Esophagus muscularis mucosa (tissue), 4 donors: ENCODE measurements at regions not wholly inside any gene's neighbourhood (a gene's known extent, or its start where the extent isn't known, plus 50 kb on each side); places are given as distances from the start of the nearest gene placed in this dataset.

ENCODE experiments used
- DNase-seq: peaks from one replicate; pipeline ENCODE4 v3.0.0-alpha.2; 2017; ENCODE audit errors: extremely low spot score
- H3K27ac ChIP-seq, 4 donors: fragments of 200-600 bp; sonication (generic); replicated peaks in 1 of 4; 1 replicate in 3 of 4; 2 replicates in 1 of 4; pipeline ENCODE4 v1.5.1; 2016 to 2019; ENCODE audit warnings: mild to moderate bottlenecking in 1 of 4
- H3K27me3 ChIP-seq, 4 donors: fragments of 200-600 bp; sonication (generic); one replicate each; pipeline versions ENCODE4 v1.5.1 to v1.6.0; 2016 to 2019
- H3K36me3 ChIP-seq, 4 donors: fragments of 200-600 bp; sonication (generic); one replicate each; pipeline ENCODE4 v1.5.1; 2016 to 2019
- H3K4me1 ChIP-seq, 4 donors: fragments of 200-600 bp; sonication (generic); one replicate each; pipeline ENCODE4 v1.5.1; 2016 to 2019
- H3K4me3 ChIP-seq, 4 donors: fragments of 200-600 bp; sonication (generic); 1 replicate in 2 of 4; 2 replicates in 2 of 4; pipeline ENCODE4 v1.5.1; 2016 to 2019; ENCODE audit warnings: mild to moderate bottlenecking in 4 of 4, moderate library complexity in 1 of 4
- H3K9me3 ChIP-seq, 4 donors: fragments of 200-600 bp; sonication (generic); 1 replicate in 3 of 4; 2 replicates in 1 of 4; pipeline ENCODE4 v1.5.1; 2016 to 2019
- EP300 ChIP-seq: sonication (generic); formaldehyde crosslinking; IDR thresholded peaks from one replicate; pipeline ENCODE4 v1.6.1; 2017; ENCODE audit warnings: antibody characterized with exemption
- POLR2A ChIP-seq: fragments of 450-650 bp; IDR thresholded peaks from one replicate; pipeline ENCODE4 v1.6.1; 2017; ENCODE audit warnings: antibody characterized with exemption, moderate library complexity, mild to moderate bottlenecking, low read depth
- POLR2AphosphoS5 ChIP-seq, 2 donors: sonication (generic); formaldehyde crosslinking; IDR thresholded peaks; one replicate each; pipeline ENCODE4 v1.6.1; 2017; ENCODE audit warnings: antibody characterized with exemption in 2 of 2
- WGBS: methylation state at CpG from one replicate; pipeline ENCODE4 v1.1.5; 2018; 5-methylcytosine and 5-hydroxymethylcytosine counted together
- intact Hi-C: fragments of 100-400 bp; cut with DNase I; formaldehyde crosslinking; loops from one replicate; pipeline ENCODE4 v1.15.1; 2023
- TF ChIP-seq, protein P1 (sequence below), 3 experiments: fragments of 200-600 bp in 2 of 3; fragments of 450-650 bp in 1 of 3; sonication (generic) in 2 of 3; IDR thresholded peaks; one replicate each; pipeline ENCODE4 v1.5.1; 2017 to 2019; ENCODE audit warnings: antibody characterized with exemption in 3 of 3, mild to moderate bottlenecking in 2 of 3, moderate library complexity in 1 of 3

DNA sequence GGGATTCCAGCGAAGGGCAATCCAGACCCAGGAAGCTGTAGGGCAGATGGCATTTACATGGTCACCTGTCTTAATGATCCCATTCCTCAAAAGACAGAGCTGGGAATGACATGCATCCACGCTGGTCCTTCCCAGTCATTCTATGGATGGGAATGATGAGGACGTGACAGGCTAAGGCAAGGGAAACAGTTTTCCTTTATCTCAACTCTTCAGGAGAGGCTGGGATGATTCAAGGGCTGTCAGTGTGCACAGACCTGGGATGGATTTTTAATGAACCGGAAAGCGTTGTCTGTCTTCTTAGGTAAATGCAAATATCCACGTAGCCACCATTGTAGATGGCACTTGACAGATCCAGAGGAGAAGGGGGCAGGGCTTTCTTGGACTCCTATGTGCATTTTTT, 483.2 kb upstream of the EEF2KMT start:
- intact Hi-C loops = no loop called here
- no peaks in the 10 kb centered on the region for H3K36me3 ChIP-seq
- TF ChIP-seq, protein P1, sequence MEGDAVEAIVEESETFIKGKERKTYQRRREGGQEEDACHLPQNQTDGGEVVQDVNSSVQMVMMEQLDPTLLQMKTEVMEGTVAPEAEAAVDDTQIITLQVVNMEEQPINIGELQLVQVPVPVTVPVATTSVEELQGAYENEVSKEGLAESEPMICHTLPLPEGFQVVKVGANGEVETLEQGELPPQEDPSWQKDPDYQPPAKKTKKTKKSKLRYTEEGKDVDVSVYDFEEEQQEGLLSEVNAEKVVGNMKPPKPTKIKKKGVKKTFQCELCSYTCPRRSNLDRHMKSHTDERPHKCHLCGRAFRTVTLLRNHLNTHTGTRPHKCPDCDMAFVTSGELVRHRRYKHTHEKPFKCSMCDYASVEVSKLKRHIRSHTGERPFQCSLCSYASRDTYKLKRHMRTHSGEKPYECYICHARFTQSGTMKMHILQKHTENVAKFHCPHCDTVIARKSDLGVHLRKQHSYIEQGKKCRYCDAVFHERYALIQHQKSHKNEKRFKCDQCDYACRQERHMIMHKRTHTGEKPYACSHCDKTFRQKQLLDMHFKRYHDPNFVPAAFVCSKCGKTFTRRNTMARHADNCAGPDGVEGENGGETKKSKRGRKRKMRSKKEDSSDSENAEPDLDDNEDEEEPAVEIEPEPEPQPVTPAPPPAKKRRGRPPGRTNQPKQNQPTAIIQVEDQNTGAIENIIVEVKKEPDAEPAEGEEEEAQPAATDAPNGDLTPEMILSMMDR (IDR thresholded peaks at IDR 0.05) = no peak
- TF ChIP-seq EP300 (no peak), POLR2A (no peak), POLR2AphosphoS5 (IDR thresholded peaks at IDR 0.05) (no peak)

GRCh38 chr16:5580296-5580695, 482.7 kb upstream of the EEF2KMT start:
- H3K27me3 ChIP-seq = peaks cover 0 to 16% (median 0%) of the 10 kb centered on the region in 4 donors
- intact Hi-C loops = no loop called here
- H3K27ac ChIP-seq = no peak overlapping the region
- no peaks in the 10 kb centered on the region for H3K36me3 ChIP-seq
- 75% methylated on average over 8 of the region's 8 CpGs for WGBS
- H3K4me3 ChIP-seq = no peak overlapping the region
- DNase-seq = no peak
- no peaks in the 10 kb centered on the region for H3K4me1 ChIP-seq
- H3K9me3 ChIP-seq = no peaks in the 10 kb centered on the region
- TF ChIP-seq POLR2A (no peak), POLR2AphosphoS5 (IDR thresholded peaks at IDR 0.05) (no peak), EP300 (no peak)
- TF ChIP-seq, protein P1 (IDR thresholded peaks at IDR 0.05) = no peak

More for the DNA sequence above, 483.2 kb upstream of the EEF2KMT start:
- H3K9me3 ChIP-seq = no peaks in the 10 kb centered on the region
- 83% methylated on average over 3 of the region's 6 CpGs for WGBS
- H3K4me3 ChIP-seq = no peak overlapping the region
- no peak for DNase-seq
- H3K4me1 ChIP-seq = no peaks in the 10 kb centered on the region
- peaks cover 0 to 16% (median 0%) of the 10 kb centered on the region in 4 donors for H3K27me3 ChIP-seq
- H3K27ac ChIP-seq = no peak overlapping the region

DNA sequence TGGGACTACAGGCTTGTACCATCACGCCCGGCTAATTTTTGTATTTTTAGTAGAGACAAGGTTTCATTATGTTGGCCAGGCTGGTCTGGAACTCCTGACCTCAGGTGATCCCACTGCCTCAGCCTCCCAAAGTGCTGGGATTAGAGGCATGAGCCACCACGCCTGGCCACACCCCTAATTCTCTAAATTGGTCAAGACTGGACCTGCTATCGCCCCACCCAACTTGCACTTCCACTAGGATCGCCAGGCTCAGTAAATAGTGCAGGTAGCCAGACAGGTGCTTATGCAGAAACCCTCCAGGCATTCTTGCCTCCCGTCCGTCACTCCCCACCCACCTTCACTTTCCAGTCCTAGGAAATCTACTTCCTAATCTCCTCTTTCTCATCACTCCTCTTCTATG, 481.4 kb upstream of the EEF2KMT start:
- Histone ChIP-seq H3K27ac (no peak overlapping the region), H3K36me3 (no peaks in the 10 kb centered on the region), H3K9me3 (no peaks in the 10 kb centered on the region), H3K27me3 (peaks cover 0 to 16% (median 0%) of the 10 kb centered on the region in 4 donors), H3K4me1 (no peaks in the 10 kb centered on the region), H3K4me3 (no peak overlapping the region)
- TF ChIP-seq POLR2AphosphoS5 (IDR thresholded peaks at IDR 0.05) (no peak), POLR2A (no peak), EP300 (no peak)
- TF ChIP-seq, protein P1 (IDR thresholded peaks at IDR 0.05) = no peak
- DNase-seq = no peak
- intact Hi-C loops = no loop called here
- 79% methylated on average over 7 of the region's 7 CpGs for WGBS

DNA sequence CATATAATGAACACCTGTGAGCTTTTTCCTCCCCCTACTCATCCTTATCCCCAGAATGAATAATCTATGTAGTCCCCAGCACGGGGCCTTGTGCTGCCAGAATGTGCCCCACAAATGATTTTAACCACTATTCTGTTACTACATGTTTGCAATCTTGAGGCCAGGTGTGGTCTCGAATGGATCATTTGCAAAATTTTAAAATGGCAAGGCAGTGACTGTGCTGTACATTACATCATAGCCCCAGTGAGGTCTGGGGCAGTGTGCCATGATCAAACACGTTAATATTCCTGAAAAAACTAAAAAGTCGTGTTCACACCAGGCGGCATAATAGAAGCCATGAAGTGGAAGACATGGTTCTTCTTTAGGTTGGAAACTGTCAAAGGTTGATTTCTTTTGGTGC, 479.9 kb upstream of the EEF2KMT start:
- no peak overlapping the region for H3K4me3 ChIP-seq
- no peaks in the 10 kb centered on the region for H3K4me1 ChIP-seq
- TF ChIP-seq, protein P1 (IDR thresholded peaks at IDR 0.05) = no peak
- TF ChIP-seq POLR2A = no peak
- TF ChIP-seq EP300 = no peak
- TF ChIP-seq POLR2AphosphoS5 (IDR thresholded peaks at IDR 0.05) = no peak
- H3K27me3 ChIP-seq = peaks cover 0 to 16% (median 0%) of the 10 kb centered on the region in 4 donors
- 67% methylated on average over 5 of the region's 5 CpGs for WGBS
- no peak for DNase-seq
- H3K36me3 ChIP-seq = no peaks in the 10 kb centered on the region
- intact Hi-C loops = no loop called here
- no peak overlapping the region for H3K27ac ChIP-seq
- H3K9me3 ChIP-seq = no peaks in the 10 kb centered on the region

DNA sequence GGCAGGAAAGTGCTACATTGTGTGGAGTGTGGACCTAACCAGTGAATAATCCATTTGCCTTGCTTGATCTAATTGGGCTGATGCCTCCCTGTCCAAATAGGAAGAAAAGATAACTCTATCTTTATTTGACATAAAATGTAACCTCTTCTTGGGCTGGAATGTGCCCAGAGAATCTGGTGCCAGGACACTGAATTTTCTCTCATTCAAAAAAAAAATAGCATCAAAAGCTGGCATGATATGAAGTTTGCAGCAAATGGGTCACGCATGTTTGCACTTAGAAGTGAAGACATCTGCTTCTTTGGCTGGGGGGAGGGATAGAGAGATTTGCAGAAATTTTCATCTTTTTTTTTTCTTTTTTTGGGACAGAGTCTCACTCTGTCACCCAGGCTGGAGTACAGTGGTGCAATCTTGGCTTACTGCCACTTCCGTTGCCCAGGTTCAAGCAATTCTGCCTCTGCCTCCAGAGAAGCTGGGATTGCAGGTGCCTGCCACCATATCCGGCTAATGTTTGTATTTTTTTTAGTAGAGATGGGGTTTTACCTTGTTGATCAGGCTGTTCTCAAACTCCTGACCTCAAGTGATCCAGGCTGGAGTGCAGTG, 478.2 kb upstream of the EEF2KMT start:
- Histone ChIP-seq H3K27me3 (peaks cover 0 to 6% (median 0%) of the 10 kb centered on the region in 4 donors), H3K27ac (no peak overlapping the region), H3K4me1 (no peaks in the 10 kb centered on the region), H3K4me3 (no peak overlapping the region), H3K9me3 (no peaks in the 10 kb centered on the region), H3K36me3 (no peaks in the 10 kb centered on the region)
- intact Hi-C loops = no loop called here
- TF ChIP-seq POLR2A (no peak), POLR2AphosphoS5 (IDR thresholded peaks at IDR 0.05) (no peak), EP300 (no peak)
- TF ChIP-seq, protein P1 (IDR thresholded peaks at IDR 0.05) = no peak
- no peak for DNase-seq
- WGBS = 82% methylated on average over 3 of the region's 3 CpGs
